ENCODE measurements at regions not wholly inside any gene's neighbourhood (a gene's known extent, or its start where the extent isn't known, plus 50 kb on each side); places are given as distances from the start of the nearest gene placed in this dataset.

DNA sequence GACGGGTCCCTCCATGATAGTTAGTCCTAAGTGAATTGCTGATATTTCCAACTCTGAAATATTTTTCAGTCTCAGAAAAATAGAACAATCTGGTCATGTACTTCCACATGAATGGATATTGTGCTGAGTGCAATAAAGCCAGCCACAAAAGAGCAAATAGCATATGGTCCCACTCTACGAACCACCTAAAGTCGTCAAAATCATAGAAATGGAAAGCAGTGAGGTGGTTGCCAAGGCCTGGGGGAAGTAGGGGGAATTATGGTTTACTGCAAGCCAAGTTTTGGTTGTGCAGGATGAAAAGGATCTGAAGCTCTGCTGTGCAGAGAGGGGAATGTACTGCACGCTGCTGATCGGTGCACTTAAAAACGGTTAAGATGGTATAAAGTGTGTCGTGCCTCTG lies 313.8 kb upstream of the ADARB2 start:
- no peak overlapping the region for H2AFZ ChIP-seq
- H3K4me3 ChIP-seq: no peak overlapping the region
- WGBS (ENCODE audit: low lambda C conversion rate, missing lambda C conversion rate): 79% methylated on average over 7 of the region's 7 CpGs
- no peaks in the 10 kb centered on the region for H3K79me2 ChIP-seq
- H3K4me2 ChIP-seq: no peak overlapping the region
- no peaks in the 10 kb centered on the region for H3K9me3 ChIP-seq (ENCODE audit: low read depth)
- no peak overlapping the region for H3K27ac ChIP-seq
- no peaks in the 10 kb centered on the region for H3K4me1 ChIP-seq (ENCODE audit: insufficient read depth)
- no peaks in the 10 kb centered on the region for H4K20me1 ChIP-seq (ENCODE audit: insufficient read depth, poor library complexity, severe bottlenecking)
- no peaks in the 10 kb centered on the region for H3K9me2 ChIP-seq (replicated peaks; ENCODE audit: insufficient read depth)
- no peak for DNase-seq (ENCODE audit: low spot score)
- H3K36me3 ChIP-seq (replicated peaks; ENCODE audit: insufficient read depth, low read depth): no peaks in the 10 kb centered on the region
- TF ChIP-seq EZH2 (IDR thresholded peaks at IDR 0.05; ENCODE audit: borderline replicate concordance): no peak
- no peak for TF ChIP-seq EZH2phosphoT487 (IDR thresholded peaks at IDR 0.05; ENCODE audit: low read depth, severe bottlenecking, unreplicated experiment)
- H3K27me3 ChIP-seq: no peaks in the 10 kb centered on the region

- no peak overlapping the region for H3K4me3 ChIP-seq
Measured at GRCh38 chr10:2049560-2049959, 312.2 kb upstream of the ADARB2 start.

GRCh38 chr10:2048337-2048973 lies 311.1 kb upstream of the ADARB2 start:
- no peak overlapping the region for H3K4me3 ChIP-seq
- H3K9me2 ChIP-seq (replicated peaks; ENCODE audit: insufficient read depth): no peaks in the 10 kb centered on the region
- H4K20me1 ChIP-seq (ENCODE audit: insufficient read depth, poor library complexity, severe bottlenecking): no peaks in the 10 kb centered on the region
- no peak overlapping the region for H2AFZ ChIP-seq
- WGBS (ENCODE audit: low lambda C conversion rate, missing lambda C conversion rate): 76% methylated on average over 5 of the region's 5 CpGs
- H3K4me1 ChIP-seq (ENCODE audit: insufficient read depth): no peaks in the 10 kb centered on the region
- DNase-seq (ENCODE audit: low spot score): no peak
- no peaks in the 10 kb centered on the region for H3K36me3 ChIP-seq (replicated peaks; ENCODE audit: insufficient read depth, low read depth)
- no peak overlapping the region for H3K4me2 ChIP-seq
- TF ChIP-seq EZH2 (IDR thresholded peaks at IDR 0.05; ENCODE audit: borderline replicate concordance) (no peak), EZH2phosphoT487 (IDR thresholded peaks at IDR 0.05; ENCODE audit: low read depth, severe bottlenecking, unreplicated experiment) (no peak)
- TF ChIP-seq, protein P1, sequence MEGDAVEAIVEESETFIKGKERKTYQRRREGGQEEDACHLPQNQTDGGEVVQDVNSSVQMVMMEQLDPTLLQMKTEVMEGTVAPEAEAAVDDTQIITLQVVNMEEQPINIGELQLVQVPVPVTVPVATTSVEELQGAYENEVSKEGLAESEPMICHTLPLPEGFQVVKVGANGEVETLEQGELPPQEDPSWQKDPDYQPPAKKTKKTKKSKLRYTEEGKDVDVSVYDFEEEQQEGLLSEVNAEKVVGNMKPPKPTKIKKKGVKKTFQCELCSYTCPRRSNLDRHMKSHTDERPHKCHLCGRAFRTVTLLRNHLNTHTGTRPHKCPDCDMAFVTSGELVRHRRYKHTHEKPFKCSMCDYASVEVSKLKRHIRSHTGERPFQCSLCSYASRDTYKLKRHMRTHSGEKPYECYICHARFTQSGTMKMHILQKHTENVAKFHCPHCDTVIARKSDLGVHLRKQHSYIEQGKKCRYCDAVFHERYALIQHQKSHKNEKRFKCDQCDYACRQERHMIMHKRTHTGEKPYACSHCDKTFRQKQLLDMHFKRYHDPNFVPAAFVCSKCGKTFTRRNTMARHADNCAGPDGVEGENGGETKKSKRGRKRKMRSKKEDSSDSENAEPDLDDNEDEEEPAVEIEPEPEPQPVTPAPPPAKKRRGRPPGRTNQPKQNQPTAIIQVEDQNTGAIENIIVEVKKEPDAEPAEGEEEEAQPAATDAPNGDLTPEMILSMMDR (IDR thresholded peaks at IDR 0.05; ENCODE audit: poor library complexity): no peak
- no peaks in the 10 kb centered on the region for H3K9me3 ChIP-seq (ENCODE audit: low read depth)
- H3K27ac ChIP-seq: no peak overlapping the region
- no peaks in the 10 kb centered on the region for H3K27me3 ChIP-seq
- H3K79me2 ChIP-seq: no peaks in the 10 kb centered on the region

More at GRCh38 chr10:2049560-2049959, 312.2 kb upstream of the ADARB2 start:
- Histone ChIP-seq H3K9me3 (ENCODE audit: low read depth) (no peaks in the 10 kb centered on the region), H3K36me3 (replicated peaks; ENCODE audit: insufficient read depth, low read depth) (no peaks in the 10 kb centered on the region), H3K27ac (no peak overlapping the region), H3K9me2 (replicated peaks; ENCODE audit: insufficient read depth) (no peaks in the 10 kb centered on the region), H3K27me3 (no peaks in the 10 kb centered on the region), H3K79me2 (no peaks in the 10 kb centered on the region), H2AFZ (no peak overlapping the region), H3K4me2 (no peak overlapping the region), H4K20me1 (ENCODE audit: insufficient read depth, poor library complexity, severe bottlenecking) (no peaks in the 10 kb centered on the region), H3K4me1 (ENCODE audit: insufficient read depth) (no peaks in the 10 kb centered on the region)
- TF ChIP-seq EZH2 (IDR thresholded peaks at IDR 0.05; ENCODE audit: borderline replicate concordance) (no peak), EZH2phosphoT487 (IDR thresholded peaks at IDR 0.05; ENCODE audit: low read depth, severe bottlenecking, unreplicated experiment) (no peak)
- TF ChIP-seq, protein P1 (IDR thresholded peaks at IDR 0.05; ENCODE audit: poor library complexity): no peak
- no peak for DNase-seq (ENCODE audit: low spot score)

DNA sequence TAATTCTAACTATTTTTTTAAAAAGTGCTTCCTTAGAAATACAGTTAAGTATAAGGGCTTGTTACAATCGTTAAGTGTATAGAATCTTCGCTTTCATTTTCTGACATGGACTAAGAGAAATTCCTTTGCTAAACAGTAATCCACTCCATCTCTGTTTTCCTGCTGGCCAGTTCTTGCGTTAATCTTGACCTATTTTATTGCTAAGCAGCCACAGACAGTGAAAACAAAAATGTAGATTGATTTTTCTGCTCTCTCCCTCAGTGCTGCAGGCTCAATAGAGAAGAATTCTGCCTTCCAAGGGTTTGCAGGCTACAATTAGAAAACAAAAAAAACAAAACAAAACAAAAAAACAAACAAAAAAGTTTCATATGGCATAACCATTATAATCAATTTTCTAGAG lies 310.4 kb upstream of the ADARB2 start:
- H3K79me2 ChIP-seq: no peaks in the 10 kb centered on the region
- H3K27ac ChIP-seq: no peak overlapping the region
- H3K4me3 ChIP-seq: no peak overlapping the region
- H3K9me2 ChIP-seq (replicated peaks; ENCODE audit: insufficient read depth): no peaks in the 10 kb centered on the region
- TF ChIP-seq, protein P1 (IDR thresholded peaks at IDR 0.05; ENCODE audit: poor library complexity): no peak
- H3K4me2 ChIP-seq: no peak overlapping the region
- H2AFZ ChIP-seq: no peak overlapping the region
- 78% methylated on average over 3 of the region's 3 CpGs for WGBS (ENCODE audit: low lambda C conversion rate, missing lambda C conversion rate)
- H4K20me1 ChIP-seq (ENCODE audit: insufficient read depth, poor library complexity, severe bottlenecking): no peaks in the 10 kb centered on the region
- H3K36me3 ChIP-seq (replicated peaks; ENCODE audit: insufficient read depth, low read depth): no peaks in the 10 kb centered on the region
- no peaks in the 10 kb centered on the region for H3K9me3 ChIP-seq (ENCODE audit: low read depth)
- H3K27me3 ChIP-seq: no peaks in the 10 kb centered on the region
- no peaks in the 10 kb centered on the region for H3K4me1 ChIP-seq (ENCODE audit: insufficient read depth)
- DNase-seq (ENCODE audit: low spot score): no peak
